NCI-H146 treated with DMSO at 0.1 percent for 48 hours (cell line): ENCODE measurements at regions not wholly inside any gene's neighbourhood (a gene's known extent, or its start where the extent isn't known, plus 50 kb on each side); places are given as distances from the start of the nearest gene placed in this dataset.
"Not testable (repeated sequence)": the region's sequence is repeated elsewhere in the genome, so short reads cannot be mapped to it uniquely, and the experiment has no call there.

Experiments
- DNase-seq: peaks from one replicate; lab custom pipeline; 2025; ENCODE audit not compliant: unreplicated experiment; lab: John Stamatoyannopoulos, UW

- DNase-seq, result no peak
These were observed 136.7 kb downstream of the FGF10 start for GRCh38 chr5:44252545-44252944.

- no peak for DNase-seq
These were observed 142.2 kb downstream of the FGF10 start for GRCh38 chr5:44246986-44247385.

GRCh38 chr5:44245935-44246334 is 143.3 kb downstream of the FGF10 start:
- no peak for DNase-seq

GRCh38 chr5:44242791-44243190 is 146.4 kb downstream of the FGF10 start:
- DNase-seq, result no peak

GRCh38 chr5:44236040-44236439 is 153.2 kb downstream of the FGF10 start:
- DNase-seq, result no peak

GRCh38 chr5:44233691-44234090 is 155.5 kb downstream of the FGF10 start:
- DNase-seq, result no peak

GRCh38 chr5:44225231-44226160 is 163.7 kb downstream of the FGF10 start:
- no peak for DNase-seq

- no peak for DNase-seq
These were observed 189.8 kb downstream of the FGF10 start for GRCh38 chr5:44199408-44199807.

GRCh38 chr5:44189255-44189654 is 200.0 kb downstream of the FGF10 start:
- no peak for DNase-seq

- no peak for DNase-seq
These were observed 201.2 kb downstream of the FGF10 start for GRCh38 chr5:44187973-44188372.

- DNase-seq, result no peak
These were observed 205.5 kb downstream of the FGF10 start for GRCh38 chr5:44183753-44184152.

- DNase-seq, result no peak
These were observed 205.9 kb downstream of the FGF10 start for GRCh38 chr5:44183312-44183711.

- DNase-seq, result no peak
These were observed 210.8 kb downstream of the FGF10 start for GRCh38 chr5:44178414-44178813.

- DNase-seq, result no peak
These were observed 221.7 kb downstream of the FGF10 start for GRCh38 chr5:44167540-44167939.

GRCh38 chr5:44160369-44160768 is 228.9 kb downstream of the FGF10 start:
- DNase-seq, result no peak

GRCh38 chr5:44150075-44150723 is 239.0 kb downstream of the FGF10 start:
- no peak for DNase-seq

- DNase-seq, result not testable (repeated sequence)
These were observed 271.3 kb downstream of the FGF10 start for GRCh38 chr5:44117947-44118346.

- DNase-seq, result not testable (repeated sequence)
These were observed 281.0 kb downstream of the FGF10 start for GRCh38 chr5:44108232-44108631.

- no peak for DNase-seq
These were observed 289.6 kb downstream of the FGF10 start for GRCh38 chr5:44099643-44100042.

GRCh38 chr5:44089424-44090144 is 299.6 kb downstream of the FGF10 start:
- DNase-seq, result no peak

- no peak for DNase-seq
These were observed 304.1 kb downstream of the FGF10 start for GRCh38 chr5:44085083-44085482.

- not testable (repeated sequence) for DNase-seq
These were observed 314.7 kb downstream of the FGF10 start for GRCh38 chr5:44074547-44074946.
